H1 (cell line): ENCODE measurements at regions not wholly inside any gene's neighbourhood (a gene's known extent, or its start where the extent isn't known, plus 50 kb on each side); places are given as distances from the start of the nearest gene placed in this dataset.

Experiments
- ASH2L ChIP-seq: fragments of 200-600, 300-600 bp; sonication (generic); IDR thresholded peaks from one replicate; pipeline ENCODE4 v1.7.1; 2017; ENCODE audit warnings: low read length
- CHD2 ChIP-seq: IDR thresholded peaks from 2 replicates; pipeline ENCODE4 v1.6.1; 2012; ENCODE audit warnings: low read length, improper control_type of control experiment
- CHD7 ChIP-seq: fragments of 300-600 bp; sonication (generic); IDR thresholded peaks from 2 replicates; pipeline ENCODE4 v1.7.1; 2012; ENCODE audit warnings: low read length, moderate library complexity, mild to moderate bottlenecking, inconsistent platforms; ENCODE audit not compliant: insufficient replicate concordance
- CTBP2 ChIP-seq: IDR thresholded peaks from 2 replicates; pipeline ENCODE4 v1.7.0; 2011; ENCODE audit warnings: borderline replicate concordance, mild to moderate bottlenecking, moderate library complexity, mixed read lengths, low read length; ENCODE audit not compliant: insufficient read depth, insufficient read length
- KDM5A ChIP-seq: fragments of 200-600 bp; IDR thresholded peaks from 2 replicates; pipeline ENCODE4 v1.7.1; 2012; ENCODE audit warnings: mild to moderate bottlenecking, low read length, inconsistent platforms, mixed read lengths
- POU5F1 ChIP-seq: IDR thresholded peaks from 2 replicates; pipeline ENCODE4 v1.6.1; 2011; ENCODE audit warnings: low read depth, mild to moderate bottlenecking, low read length, moderate library complexity
- RBBP5 ChIP-seq: IDR thresholded peaks from 2 replicates; pipeline ENCODE4 v1.7.1; 2012; ENCODE audit warnings: low read depth, mild to moderate bottlenecking, inconsistent platforms, low read length, moderate library complexity, borderline replicate concordance
- USF2 ChIP-seq: IDR thresholded peaks from 2 replicates; pipeline ENCODE4 v1.6.1; 2011; ENCODE audit warnings: low read length, improper control_type of control experiment
- TF ChIP-seq, protein P1 (sequence below): IDR thresholded peaks from 2 replicates; pipeline ENCODE4 v1.6.1; 2012; ENCODE audit warnings: inconsistent platforms
- TF ChIP-seq, protein P2 (sequence below): IDR thresholded peaks from 2 replicates; pipeline ENCODE4 v1.6.1; 2012; ENCODE audit warnings: inconsistent platforms

DNA sequence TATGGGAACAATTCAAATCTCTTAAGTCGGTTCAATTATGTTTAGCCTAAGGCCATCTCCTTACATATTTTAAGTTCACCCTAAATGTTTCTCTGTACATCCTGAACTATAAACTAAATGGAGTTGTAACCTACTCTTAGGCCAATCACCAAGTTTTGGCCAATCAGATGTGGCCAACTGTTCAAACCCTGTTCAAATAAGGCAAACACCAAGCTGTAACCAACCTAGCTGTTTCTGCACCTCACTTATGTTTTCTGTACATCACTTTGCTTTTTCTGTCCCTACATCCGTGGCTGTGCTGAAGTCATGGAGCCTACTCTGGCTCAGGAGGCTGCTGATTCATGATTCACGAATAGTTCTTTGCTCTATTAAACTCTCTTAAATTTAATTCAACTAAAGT is 165.3 kb downstream of the GASK1B start (continued):
- TF ChIP-seq CHD7 (no peak), POU5F1 (no peak), KDM5A (no peak), USF2 (no peak), CHD2 (no peak), ASH2L (no peak), CTBP2 (no peak), RBBP5 (no peak)
- TF ChIP-seq, protein P1, sequence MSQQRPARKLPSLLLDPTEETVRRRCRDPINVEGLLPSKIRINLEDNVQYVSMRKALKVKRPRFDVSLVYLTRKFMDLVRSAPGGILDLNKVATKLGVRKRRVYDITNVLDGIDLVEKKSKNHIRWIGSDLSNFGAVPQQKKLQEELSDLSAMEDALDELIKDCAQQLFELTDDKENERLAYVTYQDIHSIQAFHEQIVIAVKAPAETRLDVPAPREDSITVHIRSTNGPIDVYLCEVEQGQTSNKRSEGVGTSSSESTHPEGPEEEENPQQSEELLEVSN: no peak
- TF ChIP-seq, protein P2, sequence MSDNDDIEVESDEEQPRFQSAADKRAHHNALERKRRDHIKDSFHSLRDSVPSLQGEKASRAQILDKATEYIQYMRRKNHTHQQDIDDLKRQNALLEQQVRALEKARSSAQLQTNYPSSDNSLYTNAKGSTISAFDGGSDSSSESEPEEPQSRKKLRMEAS: no peak
